Common myeloid progenitor, CD34-positive (primary cell): ENCODE measurements at regions not wholly inside any gene's neighbourhood (a gene's known extent, or its start where the extent isn't known, plus 50 kb on each side); places are given as distances from the start of the nearest gene placed in this dataset.
"Not testable (repeated sequence)": the region's sequence is repeated elsewhere in the genome, so short reads cannot be mapped to it uniquely, and the experiment has no call there.

Experiments
- CTCF ChIA-PET: fragments of 350-600 bp; sonication (Branson Sonifier 250); formaldehyde crosslinking; loops from one replicate; lab custom pipeline; 2021; ENCODE audit warnings: antibody characterized with exemption; lab: Charles Lee
- POLR2A ChIA-PET: fragments of 350-600 bp; sonication (Branson Sonifier 250); formaldehyde crosslinking; loops from one replicate; lab custom pipeline; 2021; ENCODE audit warnings: antibody characterized with exemption; lab: Charles Lee
- DNase-seq, 3 donors: peaks; one replicate each; pipeline versions ENCODE4 v3.0.0 to v3.0.0-alpha.2; 2013
- H3K27ac ChIP-seq, 2 experiments: 1 replicate in 1 of 2; 2 replicates in 1 of 2; pipeline ENCODE4 v1.7.0; 2013; ENCODE audit warnings: inconsistent platforms in 2 of 2, low read length in 2 of 2, mild to moderate bottlenecking in 2 of 2, low read depth in 1 of 2, moderate library complexity in 1 of 2; ENCODE audit not compliant: severe bottlenecking in 2 of 2, insufficient read depth in 1 of 2, poor library complexity in 1 of 2
- H3K27me3 ChIP-seq, 5 experiments: replicated peaks in 2 of 5; 1 replicate in 3 of 5; 2 replicates in 2 of 5; pipeline versions ENCODE4 v1.6.1 to v1.7.0; 2013; ENCODE audit warnings: low read length in 4 of 5, mild to moderate bottlenecking in 2 of 5, moderate library complexity in 2 of 5, inconsistent platforms in 1 of 5; ENCODE audit not compliant: insufficient read depth in 5 of 5, control insufficient read depth in 4 of 5
- H3K36me3 ChIP-seq, 4 experiments: 1 replicate in 2 of 4; 2 replicates in 2 of 4; pipeline versions ENCODE4 v1.6.1 to v1.7.0; 2013; ENCODE audit warnings: low read length in 3 of 4, control low read depth in 1 of 4, mild to moderate bottlenecking in 1 of 4; ENCODE audit not compliant: control insufficient read depth in 4 of 4, insufficient read depth in 4 of 4
- H3K4me1 ChIP-seq, 4 experiments: 1 replicate in 3 of 4; 2 replicates in 1 of 4; pipeline versions ENCODE4 v1.6.1 to v1.7.1; 2013; ENCODE audit warnings: low read length in 3 of 4, mild to moderate bottlenecking in 3 of 4, control low read depth in 1 of 4, inconsistent platforms in 1 of 4, moderate library complexity in 1 of 4; ENCODE audit not compliant: control insufficient read depth in 4 of 4, insufficient read depth in 4 of 4; ENCODE audit errors: control extremely low read depth in 1 of 4
- H3K4me3 ChIP-seq, 7 experiments: 1 replicate in 4 of 7; 2 replicates in 3 of 7; pipeline versions ENCODE4 v1.5.1 to v1.7.0; 2013; ENCODE audit warnings: mild to moderate bottlenecking in 7 of 7, low read length in 6 of 7, moderate library complexity in 6 of 7, inconsistent platforms in 2 of 7, low read depth in 2 of 7, control low read depth in 1 of 7; ENCODE audit not compliant: insufficient read depth in 4 of 7, control insufficient read depth in 1 of 7; ENCODE audit errors: extremely low read depth in 1 of 7
- H3K9me3 ChIP-seq, 5 experiments: 1 replicate in 4 of 5; 2 replicates in 1 of 5; pipeline versions ENCODE4 v1.6.1 to v1.7.1; 2013; ENCODE audit warnings: low read length in 4 of 5, mild to moderate bottlenecking in 2 of 5, inconsistent platforms in 1 of 5, low read depth in 1 of 5, moderate library complexity in 1 of 5; ENCODE audit not compliant: control insufficient read depth in 4 of 5, insufficient read depth in 2 of 5; ENCODE audit errors: control extremely low read depth in 1 of 5
- WGBS: methylation state at CpG from one replicate; pipeline ENCODE4 v1.1.5; 2013; ENCODE audit not compliant: insufficient coverage; 5-methylcytosine and 5-hydroxymethylcytosine counted together

- Histone ChIP-seq H3K27me3 (no peaks in the 10 kb centered on the region), H3K4me3 (no peak overlapping the region), H3K27ac (no peak overlapping the region), H3K36me3 (no peaks in the 10 kb centered on the region), H3K9me3 (peaks cover 0 to 37% (median 12%) of the 10 kb centered on the region in 5 experiments), H3K4me1 (peaks cover 0 to 9% (median 0%) of the 10 kb centered on the region in 4 experiments)
- peak; percentile 20 to 60 (median 51) for DNase-seq
- no CpG with 5 or more reads among the region's 1 CpG for WGBS
- ChIA-PET CTCF (interaction anchor here (0.6 to 1.2 kb wide), 2 partner anchors 21 to 1340 kb away, joined by 3 read pairs; no protein-coding TSS in a partner anchor), POLR2A (interaction anchor here (0.7 kb wide), 1 partner anchor 21 kb away, joined by 4 read pairs; no protein-coding TSS in a partner anchor)
These were observed 70.4 kb upstream of the VCAM1 start for GRCh38 chr1:100649146-100649545.

GRCh38 chr1:100657876-100658715, 61.4 kb upstream of the VCAM1 start:
- Histone ChIP-seq H3K4me3 (no peak overlapping the region), H3K27ac (no peak overlapping the region), H3K27me3 (no peaks in the 10 kb centered on the region), H3K4me1 (no peaks in the 10 kb centered on the region), H3K36me3 (no peaks in the 10 kb centered on the region), H3K9me3 (peaks cover 0 to 5% (median 0%) of the 10 kb centered on the region in 5 experiments)
- no peak for DNase-seq
- WGBS: 91% methylated on average over 5 of the region's 10 CpGs
- POLR2A ChIA-PET: no interaction called here
- CTCF ChIA-PET: no interaction called here

GRCh38 chr1:100658716-100659026, 60.9 kb upstream of the VCAM1 start:
- Histone ChIP-seq H3K4me1 (no peaks in the 10 kb centered on the region), H3K9me3 (peaks cover 0 to 1% (median 0%) of the 10 kb centered on the region in 5 experiments), H3K36me3 (no peaks in the 10 kb centered on the region), H3K27me3 (no peaks in the 10 kb centered on the region), H3K27ac (no peak overlapping the region), H3K4me3 (no peak overlapping the region)
- no peak for DNase-seq
- POLR2A ChIA-PET: no interaction called here
- CTCF ChIA-PET: no interaction called here

- no CpG with 5 or more reads among the region's 1 CpG for WGBS
- no peak for DNase-seq
- Histone ChIP-seq H3K9me3 (no peaks in the 10 kb centered on the region), H3K4me3 (no peak overlapping the region), H3K27ac (no peak overlapping the region), H3K4me1 (no peaks in the 10 kb centered on the region), H3K27me3 (no peaks in the 10 kb centered on the region), H3K36me3 (no peaks in the 10 kb centered on the region)
- CTCF ChIA-PET: interaction anchor here (1.0 kb wide), 1 partner anchor 17 kb away, joined by 3 read pairs; no protein-coding TSS in a partner anchor
- POLR2A ChIA-PET: no interaction called here
These were observed 58.4 kb upstream of the VCAM1 start for GRCh38 chr1:100661176-100661575.

- H3K4me3 ChIP-seq, H3K27ac ChIP-seq, H3K36me3 ChIP-seq, H3K9me3 ChIP-seq, CTCF ChIA-PET, DNase-seq, H3K4me1 ChIP-seq, H3K27me3 ChIP-seq, POLR2A ChIA-PET: not testable (repeated sequence)
- 93% methylated on average over 5 of the region's 7 CpGs for WGBS
These were observed 51.0 kb upstream of the VCAM1 start for GRCh38 chr1:100668494-100668893.
